NT2/D1 (cell line): ENCODE measurements at regions not wholly inside any gene's neighbourhood (a gene's known extent, or its start where the extent isn't known, plus 50 kb on each side); places are given as distances from the start of the nearest gene placed in this dataset.

ENCODE experiments used
- SUZ12 ChIP-seq: IDR thresholded peaks from 2 replicates; pipeline ENCODE4 v1.6.1; 2011; ENCODE audit not compliant: insufficient read length, insufficient read depth; ENCODE audit errors: extremely low read depth
- YY1 ChIP-seq: IDR thresholded peaks from 2 replicates; pipeline ENCODE4 v1.6.1; 2011; ENCODE audit not compliant: insufficient read length, insufficient read depth
- ZNF274 ChIP-seq: IDR thresholded peaks from 2 replicates; pipeline ENCODE4 v1.6.1; 2011; ENCODE audit warnings: mild to moderate bottlenecking, low read depth, low read length

DNA sequence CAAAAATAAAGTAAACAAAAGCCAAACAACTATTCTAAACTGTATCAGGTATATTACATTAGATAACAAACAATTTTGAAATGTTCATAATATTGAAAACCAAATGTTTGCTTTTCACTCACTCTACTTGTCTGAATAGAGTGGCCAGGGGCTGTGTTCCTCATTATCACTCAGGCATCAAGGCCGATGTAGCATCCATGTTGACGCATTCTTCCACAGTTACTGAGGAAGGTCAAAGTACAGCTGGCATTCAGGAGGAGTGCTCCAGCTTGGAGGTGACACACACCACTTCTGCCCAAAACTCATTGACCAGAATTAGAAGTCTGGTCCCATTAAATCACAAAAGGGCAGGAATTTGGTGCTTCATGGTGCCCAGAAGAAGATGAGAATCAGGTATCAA is 137.6 kb upstream of the MANEA start:
- TF ChIP-seq ZNF274: no peak
- no peak for TF ChIP-seq YY1
- TF ChIP-seq SUZ12: no peak
